Colonic mucosa (tissue), 4 donors: ENCODE measurements at regions not wholly inside any gene's neighbourhood (a gene's known extent, or its start where the extent isn't known, plus 50 kb on each side); places are given as distances from the start of the nearest gene placed in this dataset.

ENCODE experiments used
- DNase-seq: peaks from one replicate; pipeline ENCODE4 v3.0.0-alpha.2; 2020
- H3K27ac ChIP-seq: fragments of 200-600 bp; one replicate; pipeline ENCODE4 v1.8.0; 2021
- H3K27me3 ChIP-seq: fragments of 200-600 bp; one replicate; pipeline ENCODE4 v1.8.0; 2021
- H3K36me3 ChIP-seq: fragments of 200-600 bp; one replicate; pipeline ENCODE4 v1.8.0; 2021
- H3K4me1 ChIP-seq: fragments of 200-600 bp; one replicate; pipeline ENCODE4 v1.8.0; 2021; ENCODE audit warnings: mild to moderate bottlenecking
- H3K4me3 ChIP-seq: fragments of 200-600 bp; one replicate; pipeline ENCODE4 v1.8.0; 2021
- H3K9ac ChIP-seq, 2 donors: one replicate each; pipeline ENCODE4 v1.7.0; 2013; ENCODE audit warnings: control low read depth in 2 of 2, low read depth in 2 of 2, low read length in 2 of 2
- H3K9me3 ChIP-seq: fragments of 200-600 bp; one replicate; pipeline ENCODE4 v1.8.0; 2021
- CTCF ChIP-seq: fragments of 200-600 bp; IDR thresholded peaks from one replicate; pipeline ENCODE4 v1.8.0; 2022; ENCODE audit warnings: antibody characterized with exemption, mild to moderate bottlenecking
- intact Hi-C: fragments of 100-400 bp; cut with DNase I; formaldehyde crosslinking; loops from one replicate; pipeline ENCODE4 v1.14.1; 2022
- donor health status: healthy.
- donor health status: DM: no; HTN: no; CAD: no.
- donor health status: DM: no; HTN: no; CAD: no.

- Histone ChIP-seq H3K36me3 (no peaks in the 10 kb centered on the region), H3K27ac (no peak overlapping the region), H3K9me3 (no peaks in the 10 kb centered on the region), H3K27me3 (no peaks in the 10 kb centered on the region), H3K4me3 (no peak overlapping the region), H3K9ac (no peak overlapping the region), H3K4me1 (no peaks in the 10 kb centered on the region)
- TF ChIP-seq CTCF: no peak
- intact Hi-C loops: no loop called here
- DNase-seq: no peak
Observed at GRCh38 chr21:20760221-20760620, 238.0 kb upstream of the NCAM2 start.

GRCh38 chr21:20774737-20775136 lies 223.5 kb upstream of the NCAM2 start:
- no peaks in the 10 kb centered on the region for H3K4me1 ChIP-seq
- no peaks in the 10 kb centered on the region for H3K9me3 ChIP-seq
- intact Hi-C loops: no loop called here
- no peak overlapping the region for H3K9ac ChIP-seq
- no peak for DNase-seq
- no peak overlapping the region for H3K4me3 ChIP-seq
- H3K27me3 ChIP-seq: no peaks in the 10 kb centered on the region
- H3K36me3 ChIP-seq: no peaks in the 10 kb centered on the region
- no peak overlapping the region for H3K27ac ChIP-seq
- TF ChIP-seq CTCF: no peak

- intact Hi-C loops: no loop called here
- no peak for TF ChIP-seq CTCF
- no peak overlapping the region for H3K9ac ChIP-seq
- H3K9me3 ChIP-seq: no peaks in the 10 kb centered on the region
- no peaks in the 10 kb centered on the region for H3K27me3 ChIP-seq
- no peaks in the 10 kb centered on the region for H3K4me1 ChIP-seq
- no peak for DNase-seq
- H3K27ac ChIP-seq: no peak overlapping the region
- H3K4me3 ChIP-seq: no peak overlapping the region
- no peaks in the 10 kb centered on the region for H3K36me3 ChIP-seq
Observed at GRCh38 chr21:20779321-20779720, 218.9 kb upstream of the NCAM2 start.

GRCh38 chr21:20783611-20784010 lies 214.6 kb upstream of the NCAM2 start:
- no peak for DNase-seq
- no peaks in the 10 kb centered on the region for H3K36me3 ChIP-seq
- no peak for TF ChIP-seq CTCF
- intact Hi-C loops: no loop called here
- no peak overlapping the region for H3K27ac ChIP-seq
- H3K4me1 ChIP-seq: no peaks in the 10 kb centered on the region
- H3K9me3 ChIP-seq: no peaks in the 10 kb centered on the region
- H3K4me3 ChIP-seq: no peak overlapping the region
- H3K27me3 ChIP-seq: no peaks in the 10 kb centered on the region
- H3K9ac ChIP-seq: no peak overlapping the region

GRCh38 chr21:20789729-20790500 lies 208.3 kb upstream of the NCAM2 start:
- Histone ChIP-seq H3K27ac (no peak overlapping the region), H3K9ac (no peak overlapping the region), H3K4me3 (no peak overlapping the region), H3K9me3 (no peaks in the 10 kb centered on the region), H3K36me3 (no peaks in the 10 kb centered on the region), H3K4me1 (no peaks in the 10 kb centered on the region), H3K27me3 (no peaks in the 10 kb centered on the region)
- no peak for TF ChIP-seq CTCF
- DNase-seq: no peak
- intact Hi-C loops: no loop called here
